GM23338 (cell line): ENCODE measurements at regions not wholly inside any gene's neighbourhood (a gene's known extent, or its start where the extent isn't known, plus 50 kb on each side); places are given as distances from the start of the nearest gene placed in this dataset.

ENCODE experiments used
- ATAC-seq: fragments of 200-7000 bp; cut with Tn5 transposase; 3 replicates; pipeline ENCODE4 v1.9.1; 2020
- DNase-seq: peaks from one replicate; pipeline ENCODE4 v3.0.0-alpha.2; 2015; ENCODE audit warnings: low spot score
- H2AFZ ChIP-seq: fragments of 200-600 bp; sonication (generic); 2 replicates; pipeline ENCODE4 v1.8.0; 2016; ENCODE audit warnings: antibody characterized with exemption, mild to moderate bottlenecking, moderate library complexity
- H3F3A ChIP-seq: fragments of 200-600 bp; sonication (generic); replicated peaks from 2 replicates; pipeline ENCODE4 v1.8.0; 2017; ENCODE audit warnings: antibody characterized with exemption, mixed run types, low read depth
- H3K27ac ChIP-seq: fragments of 200-600 bp; sonication (generic); 2 replicates; pipeline ENCODE4 v1.6.1; 2016; ENCODE audit warnings: low read depth
- H3K27me3 ChIP-seq: fragments of 200-600 bp; sonication (generic); 2 replicates; pipeline ENCODE4 v1.8.0; 2016; ENCODE audit warnings: mild to moderate bottlenecking, mixed run types, moderate library complexity; ENCODE audit not compliant: insufficient read depth
- H3K36me3 ChIP-seq: fragments of 200-600 bp; sonication (generic); 2 replicates; pipeline ENCODE4 v1.8.0; 2016; ENCODE audit warnings: mild to moderate bottlenecking; ENCODE audit not compliant: insufficient read depth
- H3K4me1 ChIP-seq: fragments of 200-600 bp; sonication (generic); 2 replicates; pipeline ENCODE4 v1.8.0; 2016; ENCODE audit warnings: mild to moderate bottlenecking, moderate library complexity; ENCODE audit not compliant: insufficient read depth
- H3K4me2 ChIP-seq: fragments of 200-600 bp; sonication (generic); 2 replicates; pipeline ENCODE4 v1.7.1; 2017; ENCODE audit warnings: mixed run types
- H3K4me3 ChIP-seq: fragments of 200-600 bp; sonication (generic); 2 replicates; pipeline ENCODE4 v1.6.1; 2016; ENCODE audit warnings: mixed run types
- H3K79me2 ChIP-seq: fragments of 200-600 bp; sonication (generic); replicated peaks from 2 replicates; pipeline ENCODE4 v1.8.0; 2017; ENCODE audit warnings: mild to moderate bottlenecking; ENCODE audit not compliant: insufficient read depth
- H3K9me2 ChIP-seq: fragments of 200-600 bp; sonication (generic); 2 replicates; pipeline ENCODE4 v1.8.0; 2017; ENCODE audit not compliant: insufficient read depth
- H4K20me1 ChIP-seq: fragments of 200-600 bp; sonication (generic); replicated peaks from 2 replicates; pipeline ENCODE4 v1.8.0; 2017; ENCODE audit warnings: mild to moderate bottlenecking; ENCODE audit not compliant: insufficient read depth
- H3K27ac Mint-ChIP-seq: 2 replicates; pipeline ENCODE4 v1.8.0; 2020; ENCODE audit warnings: inconsistent platforms, mild to moderate bottlenecking, moderate library complexity, mixed read lengths
- H3K27me3 Mint-ChIP-seq: 3 replicates; pipeline ENCODE4 v1.8.0; 2022; ENCODE audit warnings: low read depth, mild to moderate bottlenecking, moderate library complexity, mixed read lengths, inconsistent platforms; ENCODE audit not compliant: insufficient read depth, poor library complexity
- H3K36me3 Mint-ChIP-seq: 3 replicates; pipeline ENCODE4 v1.8.0; 2021; ENCODE audit warnings: low read depth, mild to moderate bottlenecking, inconsistent platforms, moderate library complexity, mixed read lengths
- H3K4me1 Mint-ChIP-seq: 3 replicates; pipeline ENCODE4 v1.8.0; 2020; ENCODE audit warnings: mild to moderate bottlenecking, inconsistent platforms, mixed read lengths
- H3K4me3 Mint-ChIP-seq: 3 replicates; pipeline ENCODE4 v1.8.0; 2021; ENCODE audit warnings: moderate library complexity, mild to moderate bottlenecking, inconsistent platforms, mixed read lengths
- H3K9me3 Mint-ChIP-seq: 3 replicates; pipeline ENCODE4 v1.8.0; 2020; ENCODE audit warnings: moderate library complexity, mild to moderate bottlenecking, inconsistent platforms, mixed read lengths
- JUNB ChIP-seq: IDR thresholded peaks from one replicate; pipeline ENCODE4 v1.6.1; 2016; ENCODE audit warnings: antibody characterized with exemption; ENCODE audit not compliant: unreplicated experiment
- NANOG ChIP-seq: IDR thresholded peaks from 2 replicates; pipeline ENCODE4 v1.6.1; 2016; ENCODE audit warnings: antibody characterized with exemption, borderline replicate concordance
- POLR2AphosphoS5 ChIP-seq: IDR thresholded peaks from 2 replicates; pipeline ENCODE4 v1.6.1; 2016; ENCODE audit warnings: antibody characterized with exemption, low read depth
- STAT1 ChIP-seq: IDR thresholded peaks from one replicate; pipeline ENCODE4 v1.6.1; 2016; ENCODE audit warnings: antibody characterized with exemption; ENCODE audit not compliant: unreplicated experiment
- ZNF114 ChIP-seq: fragments of 250-450 bp; sonication (Bioruptor Pico); IDR thresholded peaks from 2 replicates; pipeline ENCODE4 v1.5.0; 2020; ENCODE audit warnings: mild to moderate bottlenecking, moderate library complexity
- ZNF331 ChIP-seq: fragments of 250-450 bp; sonication (Bioruptor Pico); IDR thresholded peaks from 2 replicates; pipeline ENCODE4 v1.5.0; 2020; ENCODE audit warnings: low read depth, mild to moderate bottlenecking, moderate library complexity
- TF ChIP-seq, protein P1 (sequence below): IDR thresholded peaks from one replicate; pipeline ENCODE4 v1.6.1; 2018; ENCODE audit warnings: antibody characterized with exemption; ENCODE audit not compliant: unreplicated experiment
- TF ChIP-seq, protein P2 (sequence below): fragments of 250-450 bp; sonication (Bioruptor Pico); IDR thresholded peaks from 2 replicates; pipeline ENCODE4 v1.5.0; 2020; ENCODE audit warnings: mild to moderate bottlenecking, moderate library complexity
- TF ChIP-seq, protein P3 (sequence below): IDR thresholded peaks from 2 replicates; pipeline ENCODE4 v1.6.1; 2016; ENCODE audit warnings: antibody characterized with exemption
- TF ChIP-seq, protein P4 (sequence below), 2 experiments: fragments of 200-600 bp in 1 of 2; sonication (generic) in 1 of 2; conservative IDR thresholded peaks; 2 replicates each; pipeline versions ENCODE4 v1.5.1 to v1.6.1; 2016 to 2017; ENCODE audit warnings: antibody characterized with exemption in 2 of 2, low read depth in 2 of 2, mild to moderate bottlenecking in 2 of 2, moderate library complexity in 1 of 2

GRCh38 chr4:24224446-24224845, 334.6 kb upstream of the PPARGC1A start (continued):
- TF ChIP-seq, protein P1, sequence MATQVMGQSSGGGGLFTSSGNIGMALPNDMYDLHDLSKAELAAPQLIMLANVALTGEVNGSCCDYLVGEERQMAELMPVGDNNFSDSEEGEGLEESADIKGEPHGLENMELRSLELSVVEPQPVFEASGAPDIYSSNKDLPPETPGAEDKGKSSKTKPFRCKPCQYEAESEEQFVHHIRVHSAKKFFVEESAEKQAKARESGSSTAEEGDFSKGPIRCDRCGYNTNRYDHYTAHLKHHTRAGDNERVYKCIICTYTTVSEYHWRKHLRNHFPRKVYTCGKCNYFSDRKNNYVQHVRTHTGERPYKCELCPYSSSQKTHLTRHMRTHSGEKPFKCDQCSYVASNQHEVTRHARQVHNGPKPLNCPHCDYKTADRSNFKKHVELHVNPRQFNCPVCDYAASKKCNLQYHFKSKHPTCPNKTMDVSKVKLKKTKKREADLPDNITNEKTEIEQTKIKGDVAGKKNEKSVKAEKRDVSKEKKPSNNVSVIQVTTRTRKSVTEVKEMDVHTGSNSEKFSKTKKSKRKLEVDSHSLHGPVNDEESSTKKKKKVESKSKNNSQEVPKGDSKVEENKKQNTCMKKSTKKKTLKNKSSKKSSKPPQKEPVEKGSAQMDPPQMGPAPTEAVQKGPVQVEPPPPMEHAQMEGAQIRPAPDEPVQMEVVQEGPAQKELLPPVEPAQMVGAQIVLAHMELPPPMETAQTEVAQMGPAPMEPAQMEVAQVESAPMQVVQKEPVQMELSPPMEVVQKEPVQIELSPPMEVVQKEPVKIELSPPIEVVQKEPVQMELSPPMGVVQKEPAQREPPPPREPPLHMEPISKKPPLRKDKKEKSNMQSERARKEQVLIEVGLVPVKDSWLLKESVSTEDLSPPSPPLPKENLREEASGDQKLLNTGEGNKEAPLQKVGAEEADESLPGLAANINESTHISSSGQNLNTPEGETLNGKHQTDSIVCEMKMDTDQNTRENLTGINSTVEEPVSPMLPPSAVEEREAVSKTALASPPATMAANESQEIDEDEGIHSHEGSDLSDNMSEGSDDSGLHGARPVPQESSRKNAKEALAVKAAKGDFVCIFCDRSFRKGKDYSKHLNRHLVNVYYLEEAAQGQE = no peak
- TF ChIP-seq ZNF114 (CRISPR knock-in tag) (no peak), NANOG (no peak), POLR2AphosphoS5 (no peak)

DNA sequence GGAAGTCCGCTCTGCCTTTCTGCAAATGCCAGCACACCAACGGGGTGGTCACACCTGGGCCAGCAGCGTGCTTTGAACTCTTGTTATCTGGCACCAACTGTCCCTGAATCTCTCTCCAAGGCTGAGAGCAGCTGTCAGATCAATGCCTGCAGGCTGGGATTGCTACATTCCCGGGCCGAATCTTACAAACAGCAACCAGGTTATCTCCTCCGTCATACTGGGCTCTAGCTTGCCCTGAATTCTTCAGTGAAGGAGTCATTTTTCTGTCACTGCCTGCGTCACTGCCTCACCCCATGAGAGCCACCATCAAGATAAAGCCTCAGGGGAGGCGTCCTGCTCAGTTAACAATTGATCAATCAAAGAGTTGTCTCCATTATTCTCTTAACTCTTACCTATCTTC, 329.4 kb upstream of the PPARGC1A start:
- no peak for ATAC-seq
- no peak overlapping the region for H3K27ac Mint-ChIP-seq
- no peak overlapping the region for H2AFZ ChIP-seq
- TF ChIP-seq STAT1 (no peak), JUNB (no peak), ZNF331 (no peak), ZNF114 (CRISPR knock-in tag) (no peak), NANOG (no peak)
- TF ChIP-seq, protein P2, sequence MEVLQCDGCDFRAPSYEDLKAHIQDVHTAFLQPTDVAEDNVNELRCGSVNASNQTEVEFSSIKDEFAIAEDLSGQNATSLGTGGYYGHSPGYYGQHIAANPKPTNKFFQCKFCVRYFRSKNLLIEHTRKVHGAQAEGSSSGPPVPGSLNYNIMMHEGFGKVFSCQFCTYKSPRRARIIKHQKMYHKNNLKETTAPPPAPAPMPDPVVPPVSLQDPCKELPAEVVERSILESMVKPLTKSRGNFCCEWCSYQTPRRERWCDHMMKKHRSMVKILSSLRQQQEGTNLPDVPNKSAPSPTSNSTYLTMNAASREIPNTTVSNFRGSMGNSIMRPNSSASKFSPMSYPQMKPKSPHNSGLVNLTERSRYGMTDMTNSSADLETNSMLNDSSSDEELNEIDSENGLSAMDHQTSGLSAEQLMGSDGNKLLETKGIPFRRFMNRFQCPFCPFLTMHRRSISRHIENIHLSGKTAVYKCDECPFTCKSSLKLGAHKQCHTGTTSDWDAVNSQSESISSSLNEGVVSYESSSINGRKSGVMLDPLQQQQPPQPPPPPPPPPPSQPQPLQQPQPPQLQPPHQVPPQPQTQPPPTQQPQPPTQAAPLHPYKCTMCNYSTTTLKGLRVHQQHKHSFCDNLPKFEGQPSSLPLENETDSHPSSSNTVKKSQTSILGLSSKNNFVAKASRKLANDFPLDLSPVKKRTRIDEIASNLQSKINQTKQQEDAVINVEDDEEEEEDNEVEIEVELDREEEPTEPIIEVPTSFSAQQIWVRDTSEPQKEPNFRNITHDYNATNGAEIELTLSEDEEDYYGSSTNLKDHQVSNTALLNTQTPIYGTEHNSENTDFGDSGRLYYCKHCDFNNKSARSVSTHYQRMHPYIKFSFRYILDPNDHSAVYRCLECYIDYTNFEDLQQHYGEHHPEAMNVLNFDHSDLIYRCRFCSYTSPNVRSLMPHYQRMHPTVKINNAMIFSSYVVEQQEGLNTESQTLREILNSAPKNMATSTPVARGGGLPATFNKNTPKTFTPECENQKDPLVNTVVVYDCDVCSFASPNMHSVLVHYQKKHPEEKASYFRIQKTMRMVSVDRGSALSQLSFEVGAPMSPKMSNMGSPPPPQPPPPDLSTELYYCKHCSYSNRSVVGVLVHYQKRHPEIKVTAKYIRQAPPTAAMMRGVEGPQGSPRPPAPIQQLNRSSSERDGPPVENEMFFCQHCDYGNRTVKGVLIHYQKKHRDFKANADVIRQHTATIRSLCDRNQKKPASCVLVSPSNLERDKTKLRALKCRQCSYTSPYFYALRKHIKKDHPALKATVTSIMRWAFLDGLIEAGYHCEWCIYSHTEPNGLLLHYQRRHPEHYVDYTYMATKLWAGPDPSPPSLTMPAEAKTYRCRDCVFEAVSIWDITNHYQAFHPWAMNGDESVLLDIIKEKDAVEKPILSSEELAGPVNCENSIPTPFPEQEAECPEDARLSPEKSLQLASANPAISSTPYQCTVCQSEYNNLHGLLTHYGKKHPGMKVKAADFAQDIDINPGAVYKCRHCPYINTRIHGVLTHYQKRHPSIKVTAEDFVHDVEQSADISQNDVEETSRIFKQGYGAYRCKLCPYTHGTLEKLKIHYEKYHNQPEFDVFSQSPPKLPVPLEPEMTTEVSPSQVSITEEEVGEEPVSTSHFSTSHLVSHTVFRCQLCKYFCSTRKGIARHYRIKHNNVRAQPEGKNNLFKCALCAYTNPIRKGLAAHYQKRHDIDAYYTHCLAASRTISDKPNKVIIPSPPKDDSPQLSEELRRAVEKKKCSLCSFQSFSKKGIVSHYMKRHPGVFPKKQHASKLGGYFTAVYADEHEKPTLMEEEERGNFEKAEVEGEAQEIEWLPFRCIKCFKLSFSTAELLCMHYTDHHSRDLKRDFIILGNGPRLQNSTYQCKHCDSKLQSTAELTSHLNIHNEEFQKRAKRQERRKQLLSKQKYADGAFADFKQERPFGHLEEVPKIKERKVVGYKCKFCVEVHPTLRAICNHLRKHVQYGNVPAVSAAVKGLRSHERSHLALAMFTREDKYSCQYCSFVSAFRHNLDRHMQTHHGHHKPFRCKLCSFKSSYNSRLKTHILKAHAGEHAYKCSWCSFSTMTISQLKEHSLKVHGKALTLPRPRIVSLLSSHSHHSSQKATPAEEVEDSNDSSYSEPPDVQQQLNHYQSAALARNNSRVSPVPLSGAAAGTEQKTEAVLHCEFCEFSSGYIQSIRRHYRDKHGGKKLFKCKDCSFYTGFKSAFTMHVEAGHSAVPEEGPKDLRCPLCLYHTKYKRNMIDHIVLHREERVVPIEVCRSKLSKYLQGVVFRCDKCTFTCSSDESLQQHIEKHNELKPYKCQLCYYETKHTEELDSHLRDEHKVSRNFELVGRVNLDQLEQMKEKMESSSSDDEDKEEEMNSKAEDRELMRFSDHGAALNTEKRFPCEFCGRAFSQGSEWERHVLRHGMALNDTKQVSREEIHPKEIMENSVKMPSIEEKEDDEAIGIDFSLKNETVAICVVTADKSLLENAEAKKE (CRISPR knock-in tag) = no peak
- TF ChIP-seq, protein P3, sequence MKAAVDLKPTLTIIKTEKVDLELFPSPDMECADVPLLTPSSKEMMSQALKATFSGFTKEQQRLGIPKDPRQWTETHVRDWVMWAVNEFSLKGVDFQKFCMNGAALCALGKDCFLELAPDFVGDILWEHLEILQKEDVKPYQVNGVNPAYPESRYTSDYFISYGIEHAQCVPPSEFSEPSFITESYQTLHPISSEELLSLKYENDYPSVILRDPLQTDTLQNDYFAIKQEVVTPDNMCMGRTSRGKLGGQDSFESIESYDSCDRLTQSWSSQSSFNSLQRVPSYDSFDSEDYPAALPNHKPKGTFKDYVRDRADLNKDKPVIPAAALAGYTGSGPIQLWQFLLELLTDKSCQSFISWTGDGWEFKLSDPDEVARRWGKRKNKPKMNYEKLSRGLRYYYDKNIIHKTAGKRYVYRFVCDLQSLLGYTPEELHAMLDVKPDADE = no peak
- TF ChIP-seq, protein P4, sequence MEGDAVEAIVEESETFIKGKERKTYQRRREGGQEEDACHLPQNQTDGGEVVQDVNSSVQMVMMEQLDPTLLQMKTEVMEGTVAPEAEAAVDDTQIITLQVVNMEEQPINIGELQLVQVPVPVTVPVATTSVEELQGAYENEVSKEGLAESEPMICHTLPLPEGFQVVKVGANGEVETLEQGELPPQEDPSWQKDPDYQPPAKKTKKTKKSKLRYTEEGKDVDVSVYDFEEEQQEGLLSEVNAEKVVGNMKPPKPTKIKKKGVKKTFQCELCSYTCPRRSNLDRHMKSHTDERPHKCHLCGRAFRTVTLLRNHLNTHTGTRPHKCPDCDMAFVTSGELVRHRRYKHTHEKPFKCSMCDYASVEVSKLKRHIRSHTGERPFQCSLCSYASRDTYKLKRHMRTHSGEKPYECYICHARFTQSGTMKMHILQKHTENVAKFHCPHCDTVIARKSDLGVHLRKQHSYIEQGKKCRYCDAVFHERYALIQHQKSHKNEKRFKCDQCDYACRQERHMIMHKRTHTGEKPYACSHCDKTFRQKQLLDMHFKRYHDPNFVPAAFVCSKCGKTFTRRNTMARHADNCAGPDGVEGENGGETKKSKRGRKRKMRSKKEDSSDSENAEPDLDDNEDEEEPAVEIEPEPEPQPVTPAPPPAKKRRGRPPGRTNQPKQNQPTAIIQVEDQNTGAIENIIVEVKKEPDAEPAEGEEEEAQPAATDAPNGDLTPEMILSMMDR (conservative IDR thresholded peaks at IDR 0.05; ENCODE audit: low read depth in 2 of 2) = no peak

More for the DNA sequence above, 329.4 kb upstream of the PPARGC1A start:
- Histone ChIP-seq H3K4me1 (no peaks in the 10 kb centered on the region), H3K9me2 (peaks cover 17% of the 10 kb centered on the region), H3K36me3 (no peaks in the 10 kb centered on the region), H3K4me3 (no peak overlapping the region), H3K4me2 (no peak overlapping the region), H4K20me1 (no peaks in the 10 kb centered on the region), H3K27ac (no peak overlapping the region), H3K27me3 (no peaks in the 10 kb centered on the region), H3F3A (no peaks in the 10 kb centered on the region), H3K79me2 (no peaks in the 10 kb centered on the region)
- no peaks in the 10 kb centered on the region for H3K27me3 Mint-ChIP-seq
- DNase-seq = no peak
- H3K4me3 Mint-ChIP-seq = no peak overlapping the region
- H3K4me1 Mint-ChIP-seq = no peaks in the 10 kb centered on the region
- no peaks in the 10 kb centered on the region for H3K9me3 Mint-ChIP-seq
- H3K36me3 Mint-ChIP-seq = no peaks in the 10 kb centered on the region
